ENCODE measurements at regions not wholly inside any gene's neighbourhood (a gene's known extent, or its start where the extent isn't known, plus 50 kb on each side); places are given as distances from the start of the nearest gene placed in this dataset.

DNA sequence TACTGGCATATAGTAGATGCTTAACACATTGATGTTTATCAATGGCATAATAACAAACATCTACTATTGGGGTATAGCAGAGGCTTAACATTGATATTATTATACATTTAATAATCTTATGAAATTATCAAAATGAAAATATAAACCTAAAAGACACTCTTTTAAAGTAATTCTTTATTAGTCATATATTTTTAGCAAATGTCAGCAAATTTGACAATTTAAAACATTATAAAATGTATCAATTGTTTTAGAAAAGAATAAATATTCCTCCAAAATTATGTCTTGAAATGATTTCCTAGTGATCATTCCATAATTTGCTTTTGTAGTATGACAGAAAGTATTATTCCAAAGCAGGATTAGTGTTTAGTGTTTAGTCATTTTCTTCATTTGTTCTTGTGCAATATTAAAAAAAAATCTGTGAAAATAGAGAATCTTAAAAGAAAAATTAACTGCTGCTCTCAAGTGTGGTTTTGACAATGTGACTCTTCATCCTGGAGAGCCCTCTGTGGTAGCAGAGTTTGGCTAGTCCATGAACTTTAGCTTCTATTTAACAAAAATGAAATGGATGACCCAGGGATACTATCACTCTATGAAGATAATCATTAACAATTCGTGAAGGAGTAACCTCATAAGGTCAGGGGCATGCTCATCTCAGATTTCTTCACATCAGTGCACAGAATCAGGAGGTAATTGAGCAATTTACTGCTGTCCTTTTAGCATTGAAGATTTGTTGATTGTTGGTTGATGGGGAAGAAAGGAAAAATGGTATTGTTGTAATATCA is 1018.5 kb downstream of the LRFN5 start:
- Histone ChIP-seq H4K20me1 (replicated peaks; ENCODE audit: insufficient read depth) (no peaks in the 10 kb centered on the region), H3K4me3 (no peak overlapping the region), H3K79me2 (replicated peaks; ENCODE audit: insufficient read depth) (no peaks in the 10 kb centered on the region), H3K9me2 (ENCODE audit: insufficient read depth) (no peaks in the 10 kb centered on the region), H3K27me3 (ENCODE audit: insufficient read depth) (peaks cover 15% of the 10 kb centered on the region), H3K4me1 (ENCODE audit: insufficient read depth) (no peaks in the 10 kb centered on the region), H3F3A (replicated peaks; ENCODE audit: low read depth) (no peaks in the 10 kb centered on the region), H3K4me2 (no peak overlapping the region), H2AFZ (no peak overlapping the region), H3K27ac (ENCODE audit: low read depth) (no peak overlapping the region), H3K36me3 (ENCODE audit: insufficient read depth) (no peaks in the 10 kb centered on the region)
- no peaks in the 10 kb centered on the region for H3K36me3 Mint-ChIP-seq (ENCODE audit: low read depth)
- DNase-seq (ENCODE audit: low spot score) (no peak), ATAC-seq (no peak)
- peaks cover 3% of the 10 kb centered on the region for H3K27me3 Mint-ChIP-seq (ENCODE audit: insufficient read depth, low read depth, poor library complexity)
- H3K9me3 Mint-ChIP-seq, result no peaks in the 10 kb centered on the region
- no peak for TF ChIP-seq EZH2phosphoT487 (IDR thresholded peaks at IDR 0.05; ENCODE audit: unreplicated experiment)
- TF ChIP-seq EZH2 (IDR thresholded peaks at IDR 0.05; ENCODE audit: low read depth, unreplicated experiment), result no peak
- H3K27ac Mint-ChIP-seq, result no peak overlapping the region
- H3K4me1 Mint-ChIP-seq, result peaks cover 9% of the 10 kb centered on the region; the same call in 2 of the 3 replicates
- H3K4me3 Mint-ChIP-seq, result no peak overlapping the region

DNA sequence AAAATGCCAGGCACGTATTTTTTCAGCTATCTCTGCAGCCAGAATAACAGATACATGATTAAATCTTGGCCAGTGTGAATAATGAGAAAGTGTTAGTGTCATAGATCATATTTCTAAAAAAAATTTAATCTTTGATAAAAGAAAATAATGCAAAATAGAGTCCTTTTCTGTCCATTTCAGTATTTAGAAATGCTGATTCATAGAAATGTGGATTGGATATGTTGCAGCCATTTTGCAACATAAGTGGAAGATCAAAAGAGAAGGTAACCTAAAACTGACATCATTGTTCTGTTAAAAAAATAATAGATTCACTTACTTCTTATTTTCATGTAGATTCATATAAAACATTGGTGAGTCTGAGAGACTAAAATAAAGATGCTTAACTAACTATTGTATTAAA is 1010.3 kb downstream of the LRFN5 start:
- no peaks in the 10 kb centered on the region for H3K27me3 Mint-ChIP-seq (ENCODE audit: insufficient read depth, low read depth, poor library complexity)
- Histone ChIP-seq H3K4me2 (no peak overlapping the region), H3K4me1 (ENCODE audit: insufficient read depth) (no peaks in the 10 kb centered on the region), H3K27ac (ENCODE audit: low read depth) (no peak overlapping the region), H3K9me2 (ENCODE audit: insufficient read depth) (no peaks in the 10 kb centered on the region), H3F3A (replicated peaks; ENCODE audit: low read depth) (no peaks in the 10 kb centered on the region), H3K36me3 (ENCODE audit: insufficient read depth) (no peaks in the 10 kb centered on the region), H3K4me3 (no peak overlapping the region), H4K20me1 (replicated peaks; ENCODE audit: insufficient read depth) (no peaks in the 10 kb centered on the region), H3K27me3 (ENCODE audit: insufficient read depth) (no peaks in the 10 kb centered on the region), H2AFZ (no peak overlapping the region), H3K79me2 (replicated peaks; ENCODE audit: insufficient read depth) (no peaks in the 10 kb centered on the region)
- no peak for DNase-seq (ENCODE audit: low spot score)
- no peak overlapping the region for H3K4me3 Mint-ChIP-seq
- no peak for ATAC-seq
- TF ChIP-seq POLR2AphosphoS5 (IDR thresholded peaks at IDR 0.05; ENCODE audit: low read depth) (no peak), JUNB (IDR thresholded peaks at IDR 0.05; ENCODE audit: unreplicated experiment) (no peak), ZNF331 (CRISPR knock-in tag; IDR thresholded peaks at IDR 0.05; ENCODE audit: low read depth) (no peak)
- TF ChIP-seq, protein P1, sequence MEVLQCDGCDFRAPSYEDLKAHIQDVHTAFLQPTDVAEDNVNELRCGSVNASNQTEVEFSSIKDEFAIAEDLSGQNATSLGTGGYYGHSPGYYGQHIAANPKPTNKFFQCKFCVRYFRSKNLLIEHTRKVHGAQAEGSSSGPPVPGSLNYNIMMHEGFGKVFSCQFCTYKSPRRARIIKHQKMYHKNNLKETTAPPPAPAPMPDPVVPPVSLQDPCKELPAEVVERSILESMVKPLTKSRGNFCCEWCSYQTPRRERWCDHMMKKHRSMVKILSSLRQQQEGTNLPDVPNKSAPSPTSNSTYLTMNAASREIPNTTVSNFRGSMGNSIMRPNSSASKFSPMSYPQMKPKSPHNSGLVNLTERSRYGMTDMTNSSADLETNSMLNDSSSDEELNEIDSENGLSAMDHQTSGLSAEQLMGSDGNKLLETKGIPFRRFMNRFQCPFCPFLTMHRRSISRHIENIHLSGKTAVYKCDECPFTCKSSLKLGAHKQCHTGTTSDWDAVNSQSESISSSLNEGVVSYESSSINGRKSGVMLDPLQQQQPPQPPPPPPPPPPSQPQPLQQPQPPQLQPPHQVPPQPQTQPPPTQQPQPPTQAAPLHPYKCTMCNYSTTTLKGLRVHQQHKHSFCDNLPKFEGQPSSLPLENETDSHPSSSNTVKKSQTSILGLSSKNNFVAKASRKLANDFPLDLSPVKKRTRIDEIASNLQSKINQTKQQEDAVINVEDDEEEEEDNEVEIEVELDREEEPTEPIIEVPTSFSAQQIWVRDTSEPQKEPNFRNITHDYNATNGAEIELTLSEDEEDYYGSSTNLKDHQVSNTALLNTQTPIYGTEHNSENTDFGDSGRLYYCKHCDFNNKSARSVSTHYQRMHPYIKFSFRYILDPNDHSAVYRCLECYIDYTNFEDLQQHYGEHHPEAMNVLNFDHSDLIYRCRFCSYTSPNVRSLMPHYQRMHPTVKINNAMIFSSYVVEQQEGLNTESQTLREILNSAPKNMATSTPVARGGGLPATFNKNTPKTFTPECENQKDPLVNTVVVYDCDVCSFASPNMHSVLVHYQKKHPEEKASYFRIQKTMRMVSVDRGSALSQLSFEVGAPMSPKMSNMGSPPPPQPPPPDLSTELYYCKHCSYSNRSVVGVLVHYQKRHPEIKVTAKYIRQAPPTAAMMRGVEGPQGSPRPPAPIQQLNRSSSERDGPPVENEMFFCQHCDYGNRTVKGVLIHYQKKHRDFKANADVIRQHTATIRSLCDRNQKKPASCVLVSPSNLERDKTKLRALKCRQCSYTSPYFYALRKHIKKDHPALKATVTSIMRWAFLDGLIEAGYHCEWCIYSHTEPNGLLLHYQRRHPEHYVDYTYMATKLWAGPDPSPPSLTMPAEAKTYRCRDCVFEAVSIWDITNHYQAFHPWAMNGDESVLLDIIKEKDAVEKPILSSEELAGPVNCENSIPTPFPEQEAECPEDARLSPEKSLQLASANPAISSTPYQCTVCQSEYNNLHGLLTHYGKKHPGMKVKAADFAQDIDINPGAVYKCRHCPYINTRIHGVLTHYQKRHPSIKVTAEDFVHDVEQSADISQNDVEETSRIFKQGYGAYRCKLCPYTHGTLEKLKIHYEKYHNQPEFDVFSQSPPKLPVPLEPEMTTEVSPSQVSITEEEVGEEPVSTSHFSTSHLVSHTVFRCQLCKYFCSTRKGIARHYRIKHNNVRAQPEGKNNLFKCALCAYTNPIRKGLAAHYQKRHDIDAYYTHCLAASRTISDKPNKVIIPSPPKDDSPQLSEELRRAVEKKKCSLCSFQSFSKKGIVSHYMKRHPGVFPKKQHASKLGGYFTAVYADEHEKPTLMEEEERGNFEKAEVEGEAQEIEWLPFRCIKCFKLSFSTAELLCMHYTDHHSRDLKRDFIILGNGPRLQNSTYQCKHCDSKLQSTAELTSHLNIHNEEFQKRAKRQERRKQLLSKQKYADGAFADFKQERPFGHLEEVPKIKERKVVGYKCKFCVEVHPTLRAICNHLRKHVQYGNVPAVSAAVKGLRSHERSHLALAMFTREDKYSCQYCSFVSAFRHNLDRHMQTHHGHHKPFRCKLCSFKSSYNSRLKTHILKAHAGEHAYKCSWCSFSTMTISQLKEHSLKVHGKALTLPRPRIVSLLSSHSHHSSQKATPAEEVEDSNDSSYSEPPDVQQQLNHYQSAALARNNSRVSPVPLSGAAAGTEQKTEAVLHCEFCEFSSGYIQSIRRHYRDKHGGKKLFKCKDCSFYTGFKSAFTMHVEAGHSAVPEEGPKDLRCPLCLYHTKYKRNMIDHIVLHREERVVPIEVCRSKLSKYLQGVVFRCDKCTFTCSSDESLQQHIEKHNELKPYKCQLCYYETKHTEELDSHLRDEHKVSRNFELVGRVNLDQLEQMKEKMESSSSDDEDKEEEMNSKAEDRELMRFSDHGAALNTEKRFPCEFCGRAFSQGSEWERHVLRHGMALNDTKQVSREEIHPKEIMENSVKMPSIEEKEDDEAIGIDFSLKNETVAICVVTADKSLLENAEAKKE (CRISPR knock-in tag; IDR thresholded peaks at IDR 0.05), result no peak
- TF ChIP-seq, protein P2, sequence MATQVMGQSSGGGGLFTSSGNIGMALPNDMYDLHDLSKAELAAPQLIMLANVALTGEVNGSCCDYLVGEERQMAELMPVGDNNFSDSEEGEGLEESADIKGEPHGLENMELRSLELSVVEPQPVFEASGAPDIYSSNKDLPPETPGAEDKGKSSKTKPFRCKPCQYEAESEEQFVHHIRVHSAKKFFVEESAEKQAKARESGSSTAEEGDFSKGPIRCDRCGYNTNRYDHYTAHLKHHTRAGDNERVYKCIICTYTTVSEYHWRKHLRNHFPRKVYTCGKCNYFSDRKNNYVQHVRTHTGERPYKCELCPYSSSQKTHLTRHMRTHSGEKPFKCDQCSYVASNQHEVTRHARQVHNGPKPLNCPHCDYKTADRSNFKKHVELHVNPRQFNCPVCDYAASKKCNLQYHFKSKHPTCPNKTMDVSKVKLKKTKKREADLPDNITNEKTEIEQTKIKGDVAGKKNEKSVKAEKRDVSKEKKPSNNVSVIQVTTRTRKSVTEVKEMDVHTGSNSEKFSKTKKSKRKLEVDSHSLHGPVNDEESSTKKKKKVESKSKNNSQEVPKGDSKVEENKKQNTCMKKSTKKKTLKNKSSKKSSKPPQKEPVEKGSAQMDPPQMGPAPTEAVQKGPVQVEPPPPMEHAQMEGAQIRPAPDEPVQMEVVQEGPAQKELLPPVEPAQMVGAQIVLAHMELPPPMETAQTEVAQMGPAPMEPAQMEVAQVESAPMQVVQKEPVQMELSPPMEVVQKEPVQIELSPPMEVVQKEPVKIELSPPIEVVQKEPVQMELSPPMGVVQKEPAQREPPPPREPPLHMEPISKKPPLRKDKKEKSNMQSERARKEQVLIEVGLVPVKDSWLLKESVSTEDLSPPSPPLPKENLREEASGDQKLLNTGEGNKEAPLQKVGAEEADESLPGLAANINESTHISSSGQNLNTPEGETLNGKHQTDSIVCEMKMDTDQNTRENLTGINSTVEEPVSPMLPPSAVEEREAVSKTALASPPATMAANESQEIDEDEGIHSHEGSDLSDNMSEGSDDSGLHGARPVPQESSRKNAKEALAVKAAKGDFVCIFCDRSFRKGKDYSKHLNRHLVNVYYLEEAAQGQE (IDR thresholded peaks at IDR 0.05; ENCODE audit: unreplicated experiment), result no peak
- H3K9me3 Mint-ChIP-seq, result no peaks in the 10 kb centered on the region
- no peak overlapping the region for H3K27ac Mint-ChIP-seq
- H3K4me1 Mint-ChIP-seq, result no peaks in the 10 kb centered on the region
- no peaks in the 10 kb centered on the region for H3K36me3 Mint-ChIP-seq (ENCODE audit: low read depth)

All from GM23338 (cell line).